Adrenal gland (tissue), 5 donors: ENCODE measurements at regions not wholly inside any gene's neighbourhood (a gene's known extent, or its start where the extent isn't known, plus 50 kb on each side); places are given as distances from the start of the nearest gene placed in this dataset.

ENCODE experiments used
- POLR2A ChIP-seq, 2 donors: fragments of 450-650 bp; IDR thresholded peaks; one replicate each; pipeline ENCODE4 v1.6.1; 2017; ENCODE audit warnings: antibody characterized with exemption in 2 of 2, mild to moderate bottlenecking in 2 of 2, moderate library complexity in 1 of 2
- TF ChIP-seq, protein P1 (sequence below), 6 experiments: fragments of 450-650 bp in 4 of 6; fragments of 200-600 bp in 2 of 6; sonication (generic) in 1 of 6; IDR thresholded peaks; 1 replicate in 5 of 6; 2 replicates in 1 of 6; pipeline versions ENCODE4 v1.5.1 to v1.8.0; 2016 to 2021; ENCODE audit warnings: antibody characterized with exemption in 6 of 6, mild to moderate bottlenecking in 2 of 6, moderate library complexity in 1 of 6
- donor health status: DM: no; HTN: no; CAD: no.

GRCh38 chr1:59236721-59237545, 60.0 kb upstream of the FGGY start:
- TF ChIP-seq, protein P1, sequence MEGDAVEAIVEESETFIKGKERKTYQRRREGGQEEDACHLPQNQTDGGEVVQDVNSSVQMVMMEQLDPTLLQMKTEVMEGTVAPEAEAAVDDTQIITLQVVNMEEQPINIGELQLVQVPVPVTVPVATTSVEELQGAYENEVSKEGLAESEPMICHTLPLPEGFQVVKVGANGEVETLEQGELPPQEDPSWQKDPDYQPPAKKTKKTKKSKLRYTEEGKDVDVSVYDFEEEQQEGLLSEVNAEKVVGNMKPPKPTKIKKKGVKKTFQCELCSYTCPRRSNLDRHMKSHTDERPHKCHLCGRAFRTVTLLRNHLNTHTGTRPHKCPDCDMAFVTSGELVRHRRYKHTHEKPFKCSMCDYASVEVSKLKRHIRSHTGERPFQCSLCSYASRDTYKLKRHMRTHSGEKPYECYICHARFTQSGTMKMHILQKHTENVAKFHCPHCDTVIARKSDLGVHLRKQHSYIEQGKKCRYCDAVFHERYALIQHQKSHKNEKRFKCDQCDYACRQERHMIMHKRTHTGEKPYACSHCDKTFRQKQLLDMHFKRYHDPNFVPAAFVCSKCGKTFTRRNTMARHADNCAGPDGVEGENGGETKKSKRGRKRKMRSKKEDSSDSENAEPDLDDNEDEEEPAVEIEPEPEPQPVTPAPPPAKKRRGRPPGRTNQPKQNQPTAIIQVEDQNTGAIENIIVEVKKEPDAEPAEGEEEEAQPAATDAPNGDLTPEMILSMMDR (IDR thresholded peaks at IDR 0.05): no peak
- no peak for TF ChIP-seq POLR2A (IDR thresholded peaks at IDR 0.05)
